Fibroblast of lung (primary cell): ENCODE measurements at regions not wholly inside any gene's neighbourhood (a gene's known extent, or its start where the extent isn't known, plus 50 kb on each side); places are given as distances from the start of the nearest gene placed in this dataset.

Source experiments
- EZH2 ChIP-seq: IDR thresholded peaks from 2 replicates; pipeline ENCODE4 v1.5.1; 2012; ENCODE audit warnings: low read length, control low read depth, mild to moderate bottlenecking; ENCODE audit errors: missing control alignments
- TF ChIP-seq, protein P1 (sequence below), 2 donors: IDR thresholded peaks in 1 of 2; conservative IDR thresholded peaks in 1 of 2; 1 replicate in 1 of 2; 2 replicates in 1 of 2; pipeline ENCODE4 v1.5.1; 2011 to 2012; ENCODE audit warnings: low read length in 2 of 2, control low read depth in 1 of 2, inconsistent platforms in 1 of 2, low read depth in 1 of 2, mild to moderate bottlenecking in 1 of 2

DNA sequence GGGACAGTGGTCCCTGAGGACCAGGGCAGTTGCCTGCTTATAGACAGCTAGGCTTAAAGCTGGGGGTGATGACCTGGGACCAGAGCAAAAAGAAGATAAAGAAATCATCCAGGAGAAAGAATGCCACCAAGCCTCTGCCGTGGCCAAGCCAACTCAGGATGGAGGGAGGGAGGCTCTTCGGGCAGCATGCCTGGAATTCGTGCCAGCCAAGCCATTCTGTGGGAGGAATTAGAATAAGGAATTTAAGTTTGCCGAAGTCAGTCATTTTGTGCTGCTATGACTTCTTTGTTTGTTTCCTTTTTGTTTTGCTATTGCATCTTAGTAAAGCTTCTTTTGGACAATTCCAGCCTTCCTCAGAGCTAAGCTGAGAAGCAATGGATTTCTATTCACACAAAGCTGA lies 124.1 kb downstream of the EN1 start:
- TF ChIP-seq EZH2: no peak
- TF ChIP-seq, protein P1, sequence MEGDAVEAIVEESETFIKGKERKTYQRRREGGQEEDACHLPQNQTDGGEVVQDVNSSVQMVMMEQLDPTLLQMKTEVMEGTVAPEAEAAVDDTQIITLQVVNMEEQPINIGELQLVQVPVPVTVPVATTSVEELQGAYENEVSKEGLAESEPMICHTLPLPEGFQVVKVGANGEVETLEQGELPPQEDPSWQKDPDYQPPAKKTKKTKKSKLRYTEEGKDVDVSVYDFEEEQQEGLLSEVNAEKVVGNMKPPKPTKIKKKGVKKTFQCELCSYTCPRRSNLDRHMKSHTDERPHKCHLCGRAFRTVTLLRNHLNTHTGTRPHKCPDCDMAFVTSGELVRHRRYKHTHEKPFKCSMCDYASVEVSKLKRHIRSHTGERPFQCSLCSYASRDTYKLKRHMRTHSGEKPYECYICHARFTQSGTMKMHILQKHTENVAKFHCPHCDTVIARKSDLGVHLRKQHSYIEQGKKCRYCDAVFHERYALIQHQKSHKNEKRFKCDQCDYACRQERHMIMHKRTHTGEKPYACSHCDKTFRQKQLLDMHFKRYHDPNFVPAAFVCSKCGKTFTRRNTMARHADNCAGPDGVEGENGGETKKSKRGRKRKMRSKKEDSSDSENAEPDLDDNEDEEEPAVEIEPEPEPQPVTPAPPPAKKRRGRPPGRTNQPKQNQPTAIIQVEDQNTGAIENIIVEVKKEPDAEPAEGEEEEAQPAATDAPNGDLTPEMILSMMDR (conservative IDR thresholded peaks at IDR 0.05 in 1 of 2, IDR thresholded peaks at IDR 0.05 in 1 of 2; ENCODE audit: low read depth in 1 of 2, low read length in 2 of 2): no peak
